ENCODE measurements at regions not wholly inside any gene's neighbourhood (a gene's known extent, or its start where the extent isn't known, plus 50 kb on each side); places are given as distances from the start of the nearest gene placed in this dataset.

GRCh38 chr1:234686035-234686434 is 76.1 kb upstream of the IRF2BP2 start:
- no peak for DNase-seq

GRCh38 chr1:234684856-234685255 is 74.9 kb upstream of the IRF2BP2 start:
- DNase-seq, result no peak

- no peak for DNase-seq
Observed at GRCh38 chr1:234683861-234684632, 74.1 kb upstream of the IRF2BP2 start.

- DNase-seq, result no peak
Observed at GRCh38 chr1:234683127-234683860, 73.3 kb upstream of the IRF2BP2 start.

- DNase-seq, result no peak
Observed at GRCh38 chr1:234681990-234682389, 72.0 kb upstream of the IRF2BP2 start.

GRCh38 chr1:234681065-234681464 is 71.1 kb upstream of the IRF2BP2 start:
- DNase-seq, result no peak

GRCh38 chr1:234680331-234680904 is 70.4 kb upstream of the IRF2BP2 start:
- no peak for DNase-seq

GRCh38 chr1:234676103-234676594 is 66.2 kb upstream of the IRF2BP2 start:
- peak; percentile 11 to 77 (median 58) for DNase-seq

- peak in 1 of 3 experiments; percentile 38 for DNase-seq
Observed at GRCh38 chr1:234675572-234675971, 65.6 kb upstream of the IRF2BP2 start.

- no peak for DNase-seq
Observed at GRCh38 chr1:234675006-234675405, 65.0 kb upstream of the IRF2BP2 start.

GRCh38 chr1:234674218-234674815 is 64.3 kb upstream of the IRF2BP2 start:
- no peak for DNase-seq

- no peak for DNase-seq
Observed at GRCh38 chr1:234672349-234673135, 62.6 kb upstream of the IRF2BP2 start.

- peak in 2 of 3 experiments; percentile 3 to 53 for DNase-seq
Observed at GRCh38 chr1:234670967-234671626, 61.1 kb upstream of the IRF2BP2 start.

- DNase-seq, result no peak
Observed at GRCh38 chr1:234669499-234669898, 59.5 kb upstream of the IRF2BP2 start.

- DNase-seq, result no peak
Observed at GRCh38 chr1:234668577-234668955, 58.6 kb upstream of the IRF2BP2 start.

GRCh38 chr1:234667600-234668576 is 57.9 kb upstream of the IRF2BP2 start:
- DNase-seq, result no peak

- no peak for DNase-seq
Observed at GRCh38 chr1:234666761-234667160, 56.8 kb upstream of the IRF2BP2 start.

GRCh38 chr1:234665975-234666605 is 56.1 kb upstream of the IRF2BP2 start:
- DNase-seq, result peak in 1 of 3 experiments; percentile 40

GRCh38 chr1:234662148-234662547 is 52.2 kb upstream of the IRF2BP2 start:
- no peak for DNase-seq

- no peak for DNase-seq
Observed at GRCh38 chr1:234661317-234661928, 51.4 kb upstream of the IRF2BP2 start.

All from NCI-H1417 (cell line).